ENCODE measurements at regions not wholly inside any gene's neighbourhood (a gene's known extent, or its start where the extent isn't known, plus 50 kb on each side); places are given as distances from the start of the nearest gene placed in this dataset.

GRCh38 chr16:75911896-75912295, 185.6 kb upstream of the CPHXL start:
- no peak overlapping the region for H3K4me3 ChIP-seq (ENCODE audit: low read depth, low read length)
- ChIA-PET CTCF (no interaction called here), POLR2A (no interaction called here)
- no peak for TF ChIP-seq CTCF (IDR thresholded peaks at IDR 0.05; ENCODE audit: insufficient read depth, low read depth, low read length)
- DNase-seq (ENCODE audit: low read depth), result no peak
- no peaks in the 10 kb centered on the region for H3K36me3 ChIP-seq (ENCODE audit: control insufficient read depth, insufficient read depth, low read length)
- no peaks in the 10 kb centered on the region for H3K27me3 ChIP-seq (ENCODE audit: control insufficient read depth, insufficient read depth, low read length)

GRCh38 chr16:75913958-75914357, 187.7 kb upstream of the CPHXL start:
- TF ChIP-seq CTCF (IDR thresholded peaks at IDR 0.05; ENCODE audit: insufficient read depth, low read depth, low read length), result no peak
- Histone ChIP-seq H3K36me3 (ENCODE audit: control insufficient read depth, insufficient read depth, low read length) (no peaks in the 10 kb centered on the region), H3K4me3 (ENCODE audit: low read depth, low read length) (no peak overlapping the region), H3K27me3 (ENCODE audit: control insufficient read depth, insufficient read depth, low read length) (no peaks in the 10 kb centered on the region)
- no peak for DNase-seq (ENCODE audit: low read depth)
- ChIA-PET CTCF (no interaction called here), POLR2A (no interaction called here)

DNA sequence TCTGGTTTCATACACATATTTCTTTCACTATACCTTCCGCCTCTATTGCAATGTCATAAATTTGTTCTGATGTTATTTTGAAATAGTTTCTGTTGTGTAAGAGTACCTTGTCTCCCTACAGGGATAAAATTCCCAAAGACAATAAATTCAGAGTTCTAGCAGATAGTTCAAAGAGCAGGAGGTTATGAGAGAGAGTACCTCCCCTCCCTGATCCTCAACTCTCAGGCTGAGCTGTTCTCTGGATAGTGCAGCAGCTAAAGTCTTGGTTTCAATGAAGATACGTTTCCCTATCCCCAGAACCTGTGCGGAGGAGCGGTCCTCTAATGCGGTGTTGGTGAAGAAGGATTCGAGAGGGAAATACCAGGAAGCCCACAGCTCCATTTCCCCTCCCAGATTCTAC, 190.2 kb upstream of the CPHXL start:
- H3K27me3 ChIP-seq (ENCODE audit: control insufficient read depth, insufficient read depth, low read length), result no peaks in the 10 kb centered on the region
- no peak for TF ChIP-seq CTCF (IDR thresholded peaks at IDR 0.05; ENCODE audit: insufficient read depth, low read depth, low read length)
- CTCF ChIA-PET, result interaction anchor here (1.2 kb wide), 1 partner anchor 10 kb away, joined by 3 read pairs; no protein-coding TSS in a partner anchor

DNA sequence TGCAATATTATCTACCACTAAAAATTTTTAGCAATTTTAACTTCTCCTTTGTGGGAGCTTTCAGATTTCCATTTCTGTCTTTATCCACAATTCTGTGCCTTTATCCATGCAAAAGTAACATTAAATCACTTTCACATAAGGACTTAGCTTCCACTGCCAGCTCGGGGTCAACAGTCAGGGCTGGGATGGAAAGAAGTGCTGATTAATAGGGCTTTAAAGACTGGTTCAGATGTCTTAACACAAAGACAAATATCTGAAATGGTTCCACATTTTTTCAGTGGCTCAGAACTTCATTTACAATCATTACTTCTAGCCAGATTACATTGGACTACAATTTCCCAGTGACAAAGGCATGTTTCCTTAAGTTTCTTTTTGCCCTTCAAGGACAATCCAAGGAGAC, 191.8 kb upstream of the CPHXL start:
- Histone ChIP-seq H3K4me3 (ENCODE audit: low read depth, low read length) (no peak overlapping the region), H3K27me3 (ENCODE audit: control insufficient read depth, insufficient read depth, low read length) (no peaks in the 10 kb centered on the region), H3K36me3 (ENCODE audit: control insufficient read depth, insufficient read depth, low read length) (no peaks in the 10 kb centered on the region)
- POLR2A ChIA-PET, result no interaction called here
- CTCF ChIA-PET, result no interaction called here
- no peak for TF ChIP-seq CTCF (IDR thresholded peaks at IDR 0.05; ENCODE audit: insufficient read depth, low read depth, low read length)
- DNase-seq (ENCODE audit: low read depth), result no peak

More for the DNA sequence above, 190.2 kb upstream of the CPHXL start:
- no peak for DNase-seq (ENCODE audit: low read depth)
- H3K36me3 ChIP-seq (ENCODE audit: control insufficient read depth, insufficient read depth, low read length), result no peaks in the 10 kb centered on the region
- POLR2A ChIA-PET, result no interaction called here
- H3K4me3 ChIP-seq (ENCODE audit: low read depth, low read length), result no peak overlapping the region

- Histone ChIP-seq H3K4me3 (ENCODE audit: low read depth, low read length) (no peak overlapping the region), H3K36me3 (ENCODE audit: control insufficient read depth, insufficient read depth, low read length) (no peaks in the 10 kb centered on the region), H3K27me3 (ENCODE audit: control insufficient read depth, insufficient read depth, low read length) (no peaks in the 10 kb centered on the region)
- TF ChIP-seq CTCF (IDR thresholded peaks at IDR 0.05; ENCODE audit: insufficient read depth, low read depth, low read length), result no peak
- DNase-seq (ENCODE audit: low read depth), result no peak
- ChIA-PET POLR2A (no interaction called here), CTCF (no interaction called here)
These were observed 193.4 kb upstream of the CPHXL start for GRCh38 chr16:75919664-75920063.

Data from BJ (cell line).